Left ventricle myocardium inferior (tissue), 1 donor: ENCODE measurements at regions not wholly inside any gene's neighbourhood (a gene's known extent, or its start where the extent isn't known, plus 50 kb on each side); places are given as distances from the start of the nearest gene placed in this dataset.

Experiments
- DNase-seq: peaks from one replicate; pipeline ENCODE4 v3.0.0-alpha.2; 2020
- H3K27ac ChIP-seq: fragments of 200-600 bp; replicated peaks from 2 replicates; pipeline ENCODE4 v1.8.0; 2021
- H3K27me3 ChIP-seq: fragments of 200-600 bp; 2 replicates; pipeline ENCODE4 v1.8.0; 2021; ENCODE audit warnings: low read depth
- H3K36me3 ChIP-seq: fragments of 200-600 bp; 2 replicates; pipeline ENCODE4 v1.8.0; 2021
- H3K4me1 ChIP-seq: fragments of 200-600 bp; 2 replicates; pipeline ENCODE4 v1.8.0; 2021
- H3K4me3 ChIP-seq: fragments of 200-600 bp; 2 replicates; pipeline ENCODE4 v1.8.0; 2021; ENCODE audit warnings: mild to moderate bottlenecking, moderate library complexity
- H3K9me3 ChIP-seq: fragments of 200-600 bp; replicated peaks from 2 replicates; pipeline ENCODE4 v1.8.0; 2021
- CTCF ChIP-seq: fragments of 200-600 bp; IDR thresholded peaks from 2 replicates; pipeline ENCODE4 v1.8.0; 2021; ENCODE audit warnings: antibody characterized with exemption, mild to moderate bottlenecking, borderline replicate concordance
- intact Hi-C: fragments of 100-400 bp; cut with micrococcal nuclease; formaldehyde crosslinking; loops from one replicate; pipeline ENCODE4 v1.11.0; 2022
- donor health status: DM: no; HTN: yes; CAD: no; lungs with severe emphysema.

DNA sequence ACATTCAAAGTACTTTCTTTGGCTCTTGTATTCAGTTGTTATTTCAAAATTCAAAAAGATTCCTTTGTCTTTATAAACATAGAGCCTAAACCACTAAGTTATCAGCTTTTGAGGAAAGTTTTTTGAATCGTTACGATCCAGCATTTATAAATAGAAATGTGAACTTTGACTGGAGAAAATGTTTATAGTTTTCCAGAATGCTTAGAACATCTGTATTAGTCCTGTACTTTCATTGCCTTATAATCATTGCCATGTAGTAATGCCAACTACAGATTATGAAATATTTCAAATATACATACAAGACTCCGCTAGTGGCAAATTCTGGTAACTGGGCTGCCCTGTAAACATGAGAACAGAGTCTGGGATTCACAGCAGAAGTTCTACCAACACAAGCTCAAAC, 191.3 kb upstream of the PRKCQ start:
- Histone ChIP-seq H3K4me1 (no peaks in the 10 kb centered on the region), H3K9me3 (peaks cover 16% of the 10 kb centered on the region), H3K27me3 (peaks cover 24% of the 10 kb centered on the region), H3K36me3 (no peaks in the 10 kb centered on the region), H3K4me3 (no peak overlapping the region), H3K27ac (no peak overlapping the region)
- DNase-seq = no peak
- TF ChIP-seq CTCF = no peak
- intact Hi-C loops = no loop called here

DNA sequence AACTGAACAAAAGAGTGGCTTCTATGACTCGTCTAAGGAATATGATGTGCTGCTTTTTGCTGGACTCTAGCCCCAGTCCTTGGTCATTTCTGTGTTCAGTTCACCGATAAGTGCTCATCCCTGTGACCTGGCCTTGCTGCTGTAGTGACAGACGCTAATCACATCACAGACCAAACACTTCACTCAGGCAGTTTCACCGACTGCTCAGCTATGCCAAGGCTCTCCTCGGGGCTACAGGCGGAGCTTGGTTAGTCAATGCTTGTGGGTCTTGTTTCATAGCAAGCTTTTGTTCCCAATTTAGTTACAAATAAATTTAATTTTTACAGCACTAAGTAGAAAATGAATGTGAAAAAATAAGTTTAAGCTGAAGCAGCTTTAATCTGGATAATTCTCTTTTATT, 190.8 kb upstream of the PRKCQ start:
- Histone ChIP-seq H3K4me3 (no peak overlapping the region), H3K4me1 (no peaks in the 10 kb centered on the region), H3K36me3 (no peaks in the 10 kb centered on the region), H3K27me3 (peaks cover 19% of the 10 kb centered on the region), H3K9me3 (peaks cover 16% of the 10 kb centered on the region), H3K27ac (no peak overlapping the region)
- DNase-seq = no peak
- intact Hi-C loops = no loop called here
- no peak for TF ChIP-seq CTCF

DNA sequence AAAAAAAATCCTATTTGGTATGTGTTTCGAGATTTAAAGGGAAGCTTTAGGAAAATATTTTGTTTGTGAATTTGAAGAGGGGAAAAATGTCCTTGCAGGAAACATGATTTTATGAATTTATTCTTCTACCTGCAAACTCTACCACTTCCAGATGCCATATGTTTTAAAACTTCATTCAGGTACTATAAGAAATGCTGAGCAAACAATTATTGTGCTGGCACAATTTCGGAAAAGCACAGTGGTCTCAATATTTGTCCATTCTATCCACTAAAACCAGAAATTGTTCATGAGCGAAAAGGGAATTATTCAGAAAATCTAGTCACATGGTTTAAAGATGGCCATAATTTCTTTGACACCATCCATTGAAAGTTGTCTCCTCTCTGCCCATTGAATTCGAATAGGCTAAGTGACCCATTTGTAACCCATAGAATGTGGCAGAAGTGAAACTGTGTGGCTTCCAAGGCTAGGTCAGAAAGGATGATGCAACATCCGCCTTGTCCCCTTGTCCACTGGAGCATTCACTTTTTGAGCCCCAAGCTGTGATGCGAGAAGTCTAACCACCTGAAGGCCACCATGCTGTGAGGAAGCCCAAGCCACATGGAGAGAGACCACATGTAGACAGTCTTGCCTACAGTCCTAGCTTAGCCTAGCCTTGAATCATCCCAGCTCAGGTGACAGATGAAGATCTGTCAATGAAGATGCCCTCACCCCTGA, 189.8 kb upstream of the PRKCQ start:
- H3K27me3 ChIP-seq = peaks cover 11% of the 10 kb centered on the region
- H3K27ac ChIP-seq = no peak overlapping the region
- H3K36me3 ChIP-seq = no peaks in the 10 kb centered on the region
- H3K4me3 ChIP-seq = no peak overlapping the region
- H3K9me3 ChIP-seq = peaks cover 16% of the 10 kb centered on the region
- no peak for TF ChIP-seq CTCF
- no peaks in the 10 kb centered on the region for H3K4me1 ChIP-seq
- intact Hi-C loops = no loop called here
- no peak for DNase-seq

- H3K9me3 ChIP-seq = peaks cover 21% of the 10 kb centered on the region
- TF ChIP-seq CTCF = no peak
- intact Hi-C loops = no loop called here
- no peaks in the 10 kb centered on the region for H3K27me3 ChIP-seq
- DNase-seq = no peak
- no peaks in the 10 kb centered on the region for H3K4me1 ChIP-seq
- no peaks in the 10 kb centered on the region for H3K36me3 ChIP-seq
- H3K4me3 ChIP-seq = no peak overlapping the region
- H3K27ac ChIP-seq = no peak overlapping the region
Measured at GRCh38 chr10:6766131-6766801, 186.2 kb upstream of the PRKCQ start.

GRCh38 chr10:6763423-6763822, 183.3 kb upstream of the PRKCQ start:
- Histone ChIP-seq H3K27me3 (no peaks in the 10 kb centered on the region), H3K36me3 (no peaks in the 10 kb centered on the region), H3K9me3 (peaks cover 19% of the 10 kb centered on the region), H3K4me1 (no peaks in the 10 kb centered on the region), H3K4me3 (no peak overlapping the region), H3K27ac (no peak overlapping the region)
- no peak for DNase-seq
- intact Hi-C loops = no loop called here
- no peak for TF ChIP-seq CTCF
